CD14-positive monocyte (primary cell): ENCODE measurements at regions not wholly inside any gene's neighbourhood (a gene's known extent, or its start where the extent isn't known, plus 50 kb on each side); places are given as distances from the start of the nearest gene placed in this dataset.

ENCODE experiments used
- DNase-seq, 3 donors: peaks; one replicate each; pipeline ENCODE4 v3.0.0-alpha.2; 2011 to 2022
- H2AFZ ChIP-seq: 2 replicates; pipeline ENCODE4 v1.6.0; 2012; ENCODE audit warnings: mild to moderate bottlenecking, low read depth, low read length, inconsistent platforms; ENCODE audit not compliant: insufficient read depth, poor library complexity, severe bottlenecking
- H3K27ac ChIP-seq, 2 donors: 1 replicate in 1 of 2; 2 replicates in 1 of 2; pipeline ENCODE4 v1.5.1; 2012 to 2013; ENCODE audit warnings: low read length in 2 of 2, control low read depth in 1 of 2, inconsistent platforms in 1 of 2, low read depth in 1 of 2, mild to moderate bottlenecking in 1 of 2
- H3K27me3 ChIP-seq, 2 donors: one replicate each; pipeline versions ENCODE4 v1.6.0 to v1.6.1; 2011 to 2013; ENCODE audit warnings: low read length in 2 of 2; ENCODE audit not compliant: control insufficient read depth in 2 of 2, insufficient read depth in 2 of 2
- H3K36me3 ChIP-seq, 2 donors: replicated peaks in 1 of 2; 1 replicate in 1 of 2; 2 replicates in 1 of 2; pipeline versions ENCODE4 v1.5.1 to v1.6.1; 2012 to 2013; ENCODE audit warnings: low read length in 2 of 2, control low read depth in 1 of 2, inconsistent platforms in 1 of 2, mild to moderate bottlenecking in 1 of 2; ENCODE audit not compliant: insufficient read depth in 2 of 2, control insufficient read depth in 1 of 2
- H3K4me1 ChIP-seq, 2 donors: 1 replicate in 1 of 2; 2 replicates in 1 of 2; pipeline versions ENCODE4 v1.5.1 to v1.6.1; 2012 to 2013; ENCODE audit warnings: low read length in 2 of 2, control low read depth in 1 of 2, inconsistent platforms in 1 of 2, mild to moderate bottlenecking in 1 of 2, moderate library complexity in 1 of 2; ENCODE audit not compliant: insufficient read depth in 2 of 2, control insufficient read depth in 1 of 2
- H3K4me2 ChIP-seq: replicated peaks from 2 replicates; pipeline ENCODE3; 2012; ENCODE audit warnings: low read length, moderate library complexity, mild to moderate bottlenecking; ENCODE audit not compliant: poor library complexity, severe bottlenecking; ENCODE audit errors: extremely low read depth
- H3K4me3 ChIP-seq, 3 experiments: fragments of 200-600 bp in 1 of 3; sonication (generic) in 1 of 3; replicated peaks in 1 of 3; 1 replicate in 2 of 3; 2 replicates in 1 of 3; pipeline ENCODE4 v1.5.1; 2011 to 2013; ENCODE audit warnings: low read length in 3 of 3, mild to moderate bottlenecking in 3 of 3, control low read depth in 2 of 3, low read depth in 2 of 3, inconsistent platforms in 1 of 3, moderate library complexity in 1 of 3
- H3K79me2 ChIP-seq: 2 replicates; pipeline ENCODE4 v1.6.0; 2012; ENCODE audit warnings: mild to moderate bottlenecking, control low read depth, inconsistent platforms, low read length, moderate library complexity; ENCODE audit not compliant: insufficient read depth
- H3K9ac ChIP-seq: 2 replicates; pipeline ENCODE4 v1.6.0; 2017; ENCODE audit warnings: low read length, mild to moderate bottlenecking; ENCODE audit not compliant: insufficient read depth, poor library complexity, severe bottlenecking
- H3K9me3 ChIP-seq, 2 donors: replicated peaks in 1 of 2; 1 replicate in 1 of 2; 2 replicates in 1 of 2; pipeline versions ENCODE4 v1.5.1 to v1.6.1; 2012 to 2013; ENCODE audit warnings: low read length in 2 of 2, control low read depth in 1 of 2; ENCODE audit not compliant: control insufficient read depth in 1 of 2, insufficient read depth in 1 of 2
- H4K20me1 ChIP-seq: 2 replicates; pipeline ENCODE4 v1.6.0; 2012; ENCODE audit warnings: mild to moderate bottlenecking, low read length, control low read depth, moderate library complexity; ENCODE audit not compliant: insufficient read depth
- H3K27ac Mint-ChIP-seq, 7 donors: one replicate each; pipeline ENCODE4 v1.8.0; 2020; ENCODE audit warnings: mild to moderate bottlenecking in 7 of 7, mixed read lengths in 7 of 7, moderate library complexity in 6 of 7, inconsistent platforms in 2 of 7
- H3K27me3 Mint-ChIP-seq, 3 donors: one replicate each; pipeline ENCODE4 v1.8.0; 2021 to 2022; ENCODE audit warnings: low read depth in 3 of 3, mild to moderate bottlenecking in 3 of 3, mixed read lengths in 3 of 3, moderate library complexity in 3 of 3, inconsistent platforms in 1 of 3
- H3K36me3 Mint-ChIP-seq, 2 donors: one replicate each; pipeline ENCODE4 v1.8.0; 2020; ENCODE audit warnings: mixed read lengths in 2 of 2, inconsistent platforms in 1 of 2, mild to moderate bottlenecking in 1 of 2
- H3K4me1 Mint-ChIP-seq: one replicate; pipeline ENCODE4 v1.8.0; 2020; ENCODE audit warnings: mild to moderate bottlenecking, mixed read lengths
- H3K4me3 Mint-ChIP-seq, 2 donors: one replicate each; pipeline ENCODE4 v1.8.0; 2020; ENCODE audit warnings: mild to moderate bottlenecking in 2 of 2, mixed read lengths in 2 of 2, moderate library complexity in 1 of 2
- H3K9me3 Mint-ChIP-seq, 7 donors: one replicate each; pipeline ENCODE4 v1.8.0; 2020 to 2022; ENCODE audit warnings: mixed read lengths in 7 of 7, mild to moderate bottlenecking in 6 of 7, moderate library complexity in 6 of 7, inconsistent platforms in 2 of 7
- WGBS: methylation state at CpG from one replicate; pipeline ENCODE4 v1.1.5; 2013; ENCODE audit warnings: missing lambda C conversion rate; ENCODE audit not compliant: insufficient coverage; 5-methylcytosine and 5-hydroxymethylcytosine counted together
- intact Hi-C, 2 donors: fragments of 100-400 bp; cut with micrococcal nuclease; formaldehyde crosslinking; loops; one replicate each; pipeline versions ENCODE4 v1.15.0 to v1.15.1; 2023
- TF ChIP-seq, protein P1 (sequence below): fragments of 200-600 bp; IDR thresholded peaks from one replicate; pipeline ENCODE4 v1.8.0; 2022; ENCODE audit warnings: antibody characterized with exemption, mild to moderate bottlenecking

DNA sequence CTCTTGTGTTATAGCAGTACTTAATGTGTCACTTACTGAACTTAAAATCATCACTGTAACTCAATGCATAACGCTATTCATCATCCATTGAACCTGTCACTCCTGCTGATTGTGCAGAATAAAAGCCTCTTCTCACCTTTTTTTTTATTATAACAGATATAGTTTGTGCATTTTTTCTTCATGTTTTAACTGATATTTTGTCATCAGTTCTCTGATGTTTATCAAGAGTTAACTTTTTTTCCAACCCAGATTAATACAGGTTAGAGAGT lies 100.4 kb downstream of the SLIT2 start:
- no peaks in the 10 kb centered on the region for H3K4me1 Mint-ChIP-seq
- Histone ChIP-seq H3K4me2 (no peak overlapping the region), H3K4me1 (no peaks in the 10 kb centered on the region), H3K36me3 (no peaks in the 10 kb centered on the region), H3K27ac (no peak overlapping the region), H3K9ac (no peak overlapping the region), H2AFZ (no peak overlapping the region), H3K27me3 (no peaks in the 10 kb centered on the region), H3K4me3 (no peak overlapping the region), H3K79me2 (no peaks in the 10 kb centered on the region), H3K9me3 (no peaks in the 10 kb centered on the region), H4K20me1 (no peaks in the 10 kb centered on the region)
- H3K27me3 Mint-ChIP-seq, result peaks cover 0 to 4% (median 0%) of the 10 kb centered on the region in 3 donors
- no peaks in the 10 kb centered on the region for H3K36me3 Mint-ChIP-seq
- no CpG with 5 or more reads among the region's 1 CpG for WGBS
- intact Hi-C loops, result no loop called here
- no peak overlapping the region for H3K27ac Mint-ChIP-seq
- no peak for DNase-seq
- no peak overlapping the region for H3K4me3 Mint-ChIP-seq
- H3K9me3 Mint-ChIP-seq, result no peaks in the 10 kb centered on the region
- TF ChIP-seq, protein P1, sequence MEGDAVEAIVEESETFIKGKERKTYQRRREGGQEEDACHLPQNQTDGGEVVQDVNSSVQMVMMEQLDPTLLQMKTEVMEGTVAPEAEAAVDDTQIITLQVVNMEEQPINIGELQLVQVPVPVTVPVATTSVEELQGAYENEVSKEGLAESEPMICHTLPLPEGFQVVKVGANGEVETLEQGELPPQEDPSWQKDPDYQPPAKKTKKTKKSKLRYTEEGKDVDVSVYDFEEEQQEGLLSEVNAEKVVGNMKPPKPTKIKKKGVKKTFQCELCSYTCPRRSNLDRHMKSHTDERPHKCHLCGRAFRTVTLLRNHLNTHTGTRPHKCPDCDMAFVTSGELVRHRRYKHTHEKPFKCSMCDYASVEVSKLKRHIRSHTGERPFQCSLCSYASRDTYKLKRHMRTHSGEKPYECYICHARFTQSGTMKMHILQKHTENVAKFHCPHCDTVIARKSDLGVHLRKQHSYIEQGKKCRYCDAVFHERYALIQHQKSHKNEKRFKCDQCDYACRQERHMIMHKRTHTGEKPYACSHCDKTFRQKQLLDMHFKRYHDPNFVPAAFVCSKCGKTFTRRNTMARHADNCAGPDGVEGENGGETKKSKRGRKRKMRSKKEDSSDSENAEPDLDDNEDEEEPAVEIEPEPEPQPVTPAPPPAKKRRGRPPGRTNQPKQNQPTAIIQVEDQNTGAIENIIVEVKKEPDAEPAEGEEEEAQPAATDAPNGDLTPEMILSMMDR, result no peak

DNA sequence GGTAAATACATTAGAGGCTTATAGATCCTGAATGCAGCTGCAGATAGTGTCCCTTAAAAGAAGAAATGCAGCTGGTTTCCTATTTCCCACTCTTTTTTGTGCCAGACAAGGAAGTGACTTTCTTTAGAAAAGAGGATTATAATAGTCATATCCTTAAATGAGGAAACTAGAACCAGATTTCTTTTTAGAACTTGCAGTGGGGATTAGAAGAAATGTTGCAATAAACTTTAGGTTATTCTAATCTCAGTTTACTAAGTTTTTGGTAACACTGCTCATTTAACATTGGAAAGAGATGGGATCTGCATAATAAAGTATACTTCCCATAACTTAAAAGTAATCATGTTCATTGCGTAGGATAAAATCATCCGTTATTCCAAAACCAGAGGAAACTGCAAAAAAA lies 101.9 kb downstream of the SLIT2 start:
- Histone ChIP-seq H3K79me2 (no peaks in the 10 kb centered on the region), H3K4me2 (no peak overlapping the region), H3K27me3 (no peaks in the 10 kb centered on the region), H2AFZ (no peak overlapping the region), H3K9ac (no peak overlapping the region), H3K4me1 (no peaks in the 10 kb centered on the region), H3K9me3 (no peaks in the 10 kb centered on the region), H3K36me3 (no peaks in the 10 kb centered on the region), H3K27ac (no peak overlapping the region), H3K4me3 (no peak overlapping the region), H4K20me1 (no peaks in the 10 kb centered on the region)
- Mint-ChIP-seq H3K27me3 (peaks cover 0 to 4% (median 0%) of the 10 kb centered on the region in 3 donors), H3K4me3 (no peak overlapping the region), H3K9me3 (no peaks in the 10 kb centered on the region), H3K36me3 (no peaks in the 10 kb centered on the region), H3K27ac (no peak overlapping the region), H3K4me1 (no peaks in the 10 kb centered on the region)
- WGBS, result no CpG with 5 or more reads among the region's 2 CpGs
- intact Hi-C loops, result no loop called here
- no peak for DNase-seq
- TF ChIP-seq, protein P1, result no peak
